ENCODE measurements at regions not wholly inside any gene's neighbourhood (a gene's known extent, or its start where the extent isn't known, plus 50 kb on each side); places are given as distances from the start of the nearest gene placed in this dataset.

- TF ChIP-seq CTCF (IDR thresholded peaks at IDR 0.05 in 2 of 3, conservative IDR thresholded peaks at IDR 0.05 in 1 of 3; ENCODE audit: borderline replicate concordance in 1 of 3, insufficient read depth in 1 of 3, low read depth in 2 of 3, low read length in 2 of 3) (no peak), POLR2AphosphoS5 (IDR thresholded peaks at IDR 0.05; ENCODE audit: low read depth, low read length) (no peak), POLR2A (IDR thresholded peaks at IDR 0.05; ENCODE audit: borderline replicate concordance, extremely low read depth, insufficient read depth, insufficient read length) (no peak), EZH2 (IDR thresholded peaks at IDR 0.05) (no peak), SP1 (IDR thresholded peaks at IDR 0.05; ENCODE audit: low read depth) (no peak), REST (IDR thresholded peaks at IDR 0.05; ENCODE audit: low read depth) (no peak)
Measured at GRCh38 chr10:128185627-128186026, 59.4 kb upstream of the MKI67 start.
